22Rv1 (cell line): ENCODE measurements at regions not wholly inside any gene's neighbourhood (a gene's known extent, or its start where the extent isn't known, plus 50 kb on each side); places are given as distances from the start of the nearest gene placed in this dataset.

Experiments
- CTCF ChIP-seq: fragments of 450-650 bp; IDR thresholded peaks from 2 replicates; pipeline ENCODE4 v1.5.1; 2017; ENCODE audit warnings: mild to moderate bottlenecking
- ZFX ChIP-seq: fragments of 450-650 bp; IDR thresholded peaks from 2 replicates; pipeline ENCODE4 v1.6.1; 2017; ENCODE audit warnings: antibody characterized with exemption, borderline replicate concordance

GRCh38 chr1:213688655-213689054, 299.1 kb upstream of the PROX1 start:
- no peak for TF ChIP-seq CTCF
- TF ChIP-seq ZFX, result no peak
